ENCODE measurements at regions not wholly inside any gene's neighbourhood (a gene's known extent, or its start where the extent isn't known, plus 50 kb on each side); places are given as distances from the start of the nearest gene placed in this dataset.

- no peak for DNase-seq
- H3K36me3 Mint-ChIP-seq (ENCODE audit: insufficient read depth in 1 of 3, low read depth in 3 of 3), result peaks cover 0 to 4% (median 0%) of the 10 kb centered on the region in 3 experiments; a peak in 3 of 7 replicates
Measured at GRCh38 chrX:38902972-38903492, 101.8 kb downstream of the MID1IP1 start.

More at GRCh38 chrX:38902972-38903492, 101.8 kb downstream of the MID1IP1 start:
- Histone ChIP-seq H3T11ph (ENCODE audit: low read length) (no peak overlapping the region), H3K4me2 (ENCODE audit: insufficient read depth, insufficient read length, low read length) (no peak overlapping the region), H2AFZ (ENCODE audit: low read length) (no peak overlapping the region), H4K20me1 (ENCODE audit: control insufficient read depth, insufficient read depth, insufficient read length) (no peaks in the 10 kb centered on the region), H3K79me1 (ENCODE audit: insufficient read depth, low read depth, low read length, poor library complexity, severe bottlenecking) (no peaks in the 10 kb centered on the region), H3K9me3 (ENCODE audit: control insufficient read depth, low read depth, low read length) (no peaks in the 10 kb centered on the region), H3K9ac (ENCODE audit: extremely low read depth, insufficient read length, low read length) (no peak overlapping the region), H3K27me3 (ENCODE audit: insufficient read depth, low read length) (no peaks in the 10 kb centered on the region), H2BK12ac (ENCODE audit: insufficient read length, low read depth, low read length) (no peak overlapping the region), H2BK15ac (ENCODE audit: low read depth, low read length) (no peak overlapping the region), H4K91ac (ENCODE audit: insufficient read length, low read depth, low read length) (no peak overlapping the region), H4K8ac (replicated peaks; ENCODE audit: insufficient read length, low read depth, low read length) (no peak overlapping the region), H2BK5ac (ENCODE audit: insufficient read length, low read length) (no peak overlapping the region), H3K56ac (ENCODE audit: insufficient read length, low read depth, low read length) (no peak overlapping the region), H3K18ac (ENCODE audit: insufficient read length, low read depth, low read length) (no peak overlapping the region), H3K4ac (ENCODE audit: low read depth, low read length) (no peak overlapping the region), H3K23ac (ENCODE audit: insufficient read length, low read depth, low read length) (no peak overlapping the region), H2BK120ac (ENCODE audit: low read depth, low read length, poor library complexity, severe bottlenecking) (no peak overlapping the region), H3K27ac (ENCODE audit: insufficient read length, low read depth, low read length) (no peak overlapping the region), H3K79me2 (ENCODE audit: insufficient read depth, low read length) (no peaks in the 10 kb centered on the region), H2BK20ac (ENCODE audit: low read depth, low read length, poor library complexity, severe bottlenecking) (no peak overlapping the region), H4K5ac (ENCODE audit: insufficient read length, low read depth, low read length) (no peak overlapping the region), H3K14ac (ENCODE audit: insufficient read depth, low read length) (no peak overlapping the region), H2AK5ac (ENCODE audit: insufficient read length, low read length) (no peak overlapping the region), H3K4me1 (ENCODE audit: insufficient read depth, low read length) (no peaks in the 10 kb centered on the region), H3K23me2 (ENCODE audit: insufficient read length, low read depth, low read length, poor library complexity, severe bottlenecking) (no peaks in the 10 kb centered on the region)
- Mint-ChIP-seq H3K27me3 (ENCODE audit: low read depth) (no peaks in the 10 kb centered on the region), H3K9me3 (peaks cover 56 to 62% of the 10 kb centered on the region in 2 experiments), H3K4me1 (peaks cover 8 to 16% of the 10 kb centered on the region in 2 experiments), H3K4me3 (no peak overlapping the region), H3K27ac (no peak overlapping the region)
- WGBS (ENCODE audit: extremely low coverage, insufficient read length, low lambda C conversion rate), result no CpG with 5 or more reads among the region's 13 CpGs
- TF ChIP-seq, protein P1, sequence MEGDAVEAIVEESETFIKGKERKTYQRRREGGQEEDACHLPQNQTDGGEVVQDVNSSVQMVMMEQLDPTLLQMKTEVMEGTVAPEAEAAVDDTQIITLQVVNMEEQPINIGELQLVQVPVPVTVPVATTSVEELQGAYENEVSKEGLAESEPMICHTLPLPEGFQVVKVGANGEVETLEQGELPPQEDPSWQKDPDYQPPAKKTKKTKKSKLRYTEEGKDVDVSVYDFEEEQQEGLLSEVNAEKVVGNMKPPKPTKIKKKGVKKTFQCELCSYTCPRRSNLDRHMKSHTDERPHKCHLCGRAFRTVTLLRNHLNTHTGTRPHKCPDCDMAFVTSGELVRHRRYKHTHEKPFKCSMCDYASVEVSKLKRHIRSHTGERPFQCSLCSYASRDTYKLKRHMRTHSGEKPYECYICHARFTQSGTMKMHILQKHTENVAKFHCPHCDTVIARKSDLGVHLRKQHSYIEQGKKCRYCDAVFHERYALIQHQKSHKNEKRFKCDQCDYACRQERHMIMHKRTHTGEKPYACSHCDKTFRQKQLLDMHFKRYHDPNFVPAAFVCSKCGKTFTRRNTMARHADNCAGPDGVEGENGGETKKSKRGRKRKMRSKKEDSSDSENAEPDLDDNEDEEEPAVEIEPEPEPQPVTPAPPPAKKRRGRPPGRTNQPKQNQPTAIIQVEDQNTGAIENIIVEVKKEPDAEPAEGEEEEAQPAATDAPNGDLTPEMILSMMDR (conservative IDR thresholded peaks at IDR 0.05), result no peak

All from H9 (cell line).